ENCODE measurements at regions not wholly inside any gene's neighbourhood (a gene's known extent, or its start where the extent isn't known, plus 50 kb on each side); places are given as distances from the start of the nearest gene placed in this dataset.

DNA sequence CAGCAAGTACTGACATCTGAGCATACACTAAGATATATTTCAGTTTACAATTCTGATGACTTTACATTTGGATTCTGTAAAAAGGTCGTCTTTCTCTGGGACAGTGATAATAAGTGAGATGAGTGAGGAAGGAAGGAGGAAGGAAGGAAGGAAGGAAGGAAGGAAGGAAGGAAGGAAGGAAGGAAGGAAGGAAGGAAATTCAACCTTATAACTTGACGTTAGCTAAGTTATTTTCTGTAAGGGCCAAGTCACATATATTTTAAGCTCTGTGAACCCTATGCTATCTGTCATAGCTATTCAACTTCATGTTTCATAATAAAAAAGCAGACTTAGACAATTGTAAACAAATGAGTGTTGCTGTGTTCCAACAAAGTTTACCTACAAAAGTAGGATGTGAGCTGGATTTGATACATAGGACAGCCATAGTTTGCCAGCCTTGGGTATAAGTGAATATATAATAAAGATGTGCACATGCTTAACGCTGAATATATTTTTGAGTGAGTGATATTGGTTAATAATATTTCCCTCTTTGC is 753.0 kb upstream of the NDST4 start:
- WGBS, 2 donors = 73 to 84% methylated on average over 3 of the region's 3 CpGs

DNA sequence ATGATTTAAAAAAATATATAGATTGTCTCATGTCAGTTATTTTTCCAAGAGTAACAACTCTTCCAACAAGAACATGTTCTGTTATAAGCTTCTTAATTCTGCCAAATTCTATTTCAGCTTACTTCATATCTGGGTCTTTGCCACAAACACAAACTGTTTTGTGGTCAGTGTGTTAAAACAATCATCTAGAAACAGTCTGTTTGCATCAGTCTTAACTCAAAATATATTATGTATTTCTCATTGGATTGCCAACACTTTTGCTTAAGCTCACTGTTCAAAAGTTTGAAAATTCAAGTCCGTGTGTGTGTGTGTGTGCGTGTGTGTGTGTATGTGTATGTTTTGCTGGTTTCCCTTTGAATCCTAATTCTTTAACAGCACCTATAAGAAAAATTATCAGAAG is 752.3 kb upstream of the NDST4 start:
- intact Hi-C loops (cut with DNase I; ENCODE audit: low total_unique reads) = no loop called here
- TF ChIP-seq, protein P1, sequence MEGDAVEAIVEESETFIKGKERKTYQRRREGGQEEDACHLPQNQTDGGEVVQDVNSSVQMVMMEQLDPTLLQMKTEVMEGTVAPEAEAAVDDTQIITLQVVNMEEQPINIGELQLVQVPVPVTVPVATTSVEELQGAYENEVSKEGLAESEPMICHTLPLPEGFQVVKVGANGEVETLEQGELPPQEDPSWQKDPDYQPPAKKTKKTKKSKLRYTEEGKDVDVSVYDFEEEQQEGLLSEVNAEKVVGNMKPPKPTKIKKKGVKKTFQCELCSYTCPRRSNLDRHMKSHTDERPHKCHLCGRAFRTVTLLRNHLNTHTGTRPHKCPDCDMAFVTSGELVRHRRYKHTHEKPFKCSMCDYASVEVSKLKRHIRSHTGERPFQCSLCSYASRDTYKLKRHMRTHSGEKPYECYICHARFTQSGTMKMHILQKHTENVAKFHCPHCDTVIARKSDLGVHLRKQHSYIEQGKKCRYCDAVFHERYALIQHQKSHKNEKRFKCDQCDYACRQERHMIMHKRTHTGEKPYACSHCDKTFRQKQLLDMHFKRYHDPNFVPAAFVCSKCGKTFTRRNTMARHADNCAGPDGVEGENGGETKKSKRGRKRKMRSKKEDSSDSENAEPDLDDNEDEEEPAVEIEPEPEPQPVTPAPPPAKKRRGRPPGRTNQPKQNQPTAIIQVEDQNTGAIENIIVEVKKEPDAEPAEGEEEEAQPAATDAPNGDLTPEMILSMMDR (IDR thresholded peaks at IDR 0.05) = no peak
- TF ChIP-seq POLR2A (IDR thresholded peaks at IDR 0.05) = no peak
- Histone ChIP-seq H3K27ac (no peak overlapping the region), H3K4me1 (no peaks in the 10 kb centered on the region), H3K4me3 (no peak overlapping the region), H3K9me3 (no peaks in the 10 kb centered on the region), H3K27me3 (no peaks in the 10 kb centered on the region), H3K36me3 (ENCODE audit: low read depth, missing control alignments) (no peaks in the 10 kb centered on the region)
- 7 to 35% methylated on average over 2 of the region's 2 CpGs for WGBS, 2 donors
- DNase-seq = no peak

More for the DNA sequence above, 753.0 kb upstream of the NDST4 start:
- no peak for DNase-seq
- TF ChIP-seq POLR2A (IDR thresholded peaks at IDR 0.05) = no peak
- TF ChIP-seq, protein P1 (IDR thresholded peaks at IDR 0.05) = no peak
- Histone ChIP-seq H3K27ac (no peak overlapping the region), H3K4me3 (no peak overlapping the region), H3K9me3 (no peaks in the 10 kb centered on the region), H3K27me3 (no peaks in the 10 kb centered on the region), H3K36me3 (ENCODE audit: low read depth, missing control alignments) (no peaks in the 10 kb centered on the region), H3K4me1 (no peaks in the 10 kb centered on the region)
- intact Hi-C loops (cut with DNase I; ENCODE audit: low total_unique reads) = no loop called here

DNA sequence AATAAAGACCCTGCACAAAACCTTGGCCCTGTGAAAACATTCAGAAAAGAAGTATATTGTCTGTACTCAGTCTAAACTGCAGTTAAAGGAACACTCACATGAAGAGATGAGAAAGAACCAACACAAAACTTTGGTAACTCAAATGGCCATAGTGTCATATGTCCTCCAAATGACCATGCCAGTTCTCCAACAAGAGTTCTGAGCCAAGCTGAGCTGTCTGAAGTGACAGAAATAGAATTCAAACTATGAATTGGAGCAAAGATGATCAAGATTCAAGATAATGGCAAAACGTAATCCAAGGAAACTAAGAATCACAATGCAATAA is 739.3 kb upstream of the NDST4 start:
- Histone ChIP-seq H3K27me3 (no peaks in the 10 kb centered on the region), H3K4me1 (no peaks in the 10 kb centered on the region), H3K4me3 (no peak overlapping the region), H3K9me3 (no peaks in the 10 kb centered on the region), H3K36me3 (ENCODE audit: low read depth, missing control alignments) (no peaks in the 10 kb centered on the region), H3K27ac (no peak overlapping the region)
- DNase-seq = no peak
- TF ChIP-seq POLR2A (IDR thresholded peaks at IDR 0.05) = no peak
- TF ChIP-seq, protein P1 (IDR thresholded peaks at IDR 0.05) = no peak
- intact Hi-C loops (cut with DNase I; ENCODE audit: low total_unique reads) = no loop called here
- 84 to 100% methylated on average over 1 of the region's 1 CpG for whole genome bisulfite sequencing, 2 donors

DNA sequence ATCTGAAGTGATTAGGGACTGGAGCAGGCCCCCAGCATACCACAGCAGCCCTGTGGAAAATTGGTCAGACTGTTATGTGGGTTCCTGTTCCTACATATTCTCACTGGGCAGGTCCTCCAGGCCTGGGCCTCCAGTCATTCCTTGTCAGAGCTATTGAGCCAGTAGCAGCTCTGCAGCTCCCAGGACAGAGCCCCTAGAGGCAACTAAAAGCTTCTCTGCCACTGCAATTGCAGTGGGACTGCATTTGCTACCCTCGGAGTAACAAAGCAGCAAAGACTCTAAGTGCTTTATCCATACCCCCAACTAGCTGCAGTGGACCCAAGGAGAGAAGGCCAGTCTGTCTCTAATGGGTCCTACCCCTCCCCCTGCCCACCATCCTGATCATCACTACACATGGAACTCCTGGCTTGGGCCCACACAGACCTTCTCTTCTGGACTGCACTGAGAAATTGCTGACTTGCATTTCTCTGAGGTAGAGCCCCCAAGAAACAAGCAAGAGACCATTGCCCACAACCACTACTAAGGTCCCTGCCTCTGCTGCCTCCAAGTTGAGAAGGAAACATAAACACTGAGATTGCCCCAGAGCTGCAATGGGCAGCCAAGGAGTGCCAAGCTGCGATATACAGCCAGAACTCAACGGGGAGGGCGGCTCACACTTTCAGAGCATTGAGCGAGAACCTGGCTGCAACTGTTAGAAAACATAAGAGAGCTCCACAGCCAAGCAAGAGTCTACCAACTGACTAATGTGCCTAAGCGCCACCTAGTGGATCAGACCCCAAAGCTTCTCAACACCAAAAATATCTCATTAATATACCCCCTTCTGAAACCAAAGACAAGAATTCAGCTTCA is 738.7 kb upstream of the NDST4 start:
- WGBS, 2 donors = 46 to 54% methylated on average over 6 of the region's 6 CpGs
- Histone ChIP-seq H3K27me3 (no peaks in the 10 kb centered on the region), H3K9me3 (no peaks in the 10 kb centered on the region), H3K27ac (no peak overlapping the region), H3K4me1 (no peaks in the 10 kb centered on the region), H3K4me3 (no peak overlapping the region), H3K36me3 (ENCODE audit: low read depth, missing control alignments) (no peaks in the 10 kb centered on the region)
- peak; percentile 80 for DNase-seq
- TF ChIP-seq, protein P1 (IDR thresholded peaks at IDR 0.05) = peak in 2 of 3 experiments; percentile 23 to 30
- TF ChIP-seq POLR2A (IDR thresholded peaks at IDR 0.05) = no peak
- intact Hi-C loops (cut with DNase I; ENCODE audit: low total_unique reads) = no loop called here
